OCI-LY1 (cell line): ENCODE measurements at regions not wholly inside any gene's neighbourhood (a gene's known extent, or its start where the extent isn't known, plus 50 kb on each side); places are given as distances from the start of the nearest gene placed in this dataset.

Source experiments
- CTCF ChIP-seq: fragments of 200-600 bp; sonication (generic), shearing (Covaris generic); IDR thresholded peaks from 2 replicates; pipeline ENCODE4 v1.5.1; 2017; ENCODE audit warnings: mild to moderate bottlenecking, antibody characterized with exemption, low read length, moderate library complexity, mixed read lengths
- EZH2 ChIP-seq: fragments of 200-600 bp; sonication (generic), shearing (Covaris generic); IDR thresholded peaks from 2 replicates; pipeline ENCODE4 v1.8.0; 2017; ENCODE audit warnings: borderline replicate concordance, mixed run types, mild to moderate bottlenecking, antibody characterized with exemption, low read length, moderate library complexity, mixed read lengths

GRCh38 chr21:28867401-28867800, 125.3 kb downstream of the LTN1 start:
- TF ChIP-seq CTCF (no peak), EZH2 (no peak)
